H9 (cell line): ENCODE measurements at regions not wholly inside any gene's neighbourhood (a gene's known extent, or its start where the extent isn't known, plus 50 kb on each side); places are given as distances from the start of the nearest gene placed in this dataset.

Experiments used
- DNase-seq: peaks from one replicate; pipeline ENCODE4 v3.0.0-alpha.2; 2017
- H2AFZ ChIP-seq: one replicate; pipeline ENCODE4 v1.6.1; 2013; ENCODE audit warnings: mild to moderate bottlenecking, low read length, control low read depth, moderate library complexity
- H2AK5ac ChIP-seq: 2 replicates; pipeline ENCODE4 v1.6.1; 2013; ENCODE audit warnings: low read length, control low read depth, mixed read lengths; ENCODE audit not compliant: insufficient read length
- H2BK120ac ChIP-seq: one replicate; pipeline ENCODE4 v1.6.1; 2013; ENCODE audit warnings: low read depth, mild to moderate bottlenecking, low read length, control low read depth, inconsistent platforms; ENCODE audit not compliant: poor library complexity, severe bottlenecking
- H2BK12ac ChIP-seq: 2 replicates; pipeline ENCODE4 v1.6.1; 2013; ENCODE audit warnings: low read length, control low read depth, mixed read lengths, low read depth; ENCODE audit not compliant: insufficient read length
- H2BK15ac ChIP-seq: 2 replicates; pipeline ENCODE4 v1.6.1; 2013; ENCODE audit warnings: low read depth, low read length, control low read depth
- H2BK20ac ChIP-seq: one replicate; pipeline ENCODE4 v1.6.1; 2013; ENCODE audit warnings: low read depth, mild to moderate bottlenecking, low read length, control low read depth, inconsistent platforms; ENCODE audit not compliant: poor library complexity, severe bottlenecking
- H2BK5ac ChIP-seq: 2 replicates; pipeline ENCODE4 v1.6.1; 2013; ENCODE audit warnings: low read length, control low read depth, mixed read lengths; ENCODE audit not compliant: insufficient read length
- H3K14ac ChIP-seq: 2 replicates; pipeline ENCODE4 v1.6.1; 2013; ENCODE audit warnings: low read length, control low read depth; ENCODE audit not compliant: insufficient read depth
- H3K18ac ChIP-seq: 2 replicates; pipeline ENCODE4 v1.6.1; 2013; ENCODE audit warnings: low read depth, mild to moderate bottlenecking, mixed read lengths, low read length, control low read depth; ENCODE audit not compliant: insufficient read length
- H3K23ac ChIP-seq: 2 replicates; pipeline ENCODE4 v1.6.1; 2013; ENCODE audit warnings: low read length, control low read depth, mixed read lengths, low read depth; ENCODE audit not compliant: insufficient read length
- H3K23me2 ChIP-seq: 2 replicates; pipeline ENCODE4 v1.6.1; 2013; ENCODE audit warnings: low read depth, mild to moderate bottlenecking, mixed read lengths, low read length, control low read depth; ENCODE audit not compliant: insufficient read length, poor library complexity, severe bottlenecking
- H3K27ac ChIP-seq: 2 replicates; pipeline ENCODE4 v1.5.1; 2013; ENCODE audit warnings: low read length, control low read depth, mixed read lengths, low read depth; ENCODE audit not compliant: insufficient read length
- H3K27me3 ChIP-seq: 2 replicates; pipeline ENCODE4 v1.6.1; 2013; ENCODE audit warnings: low read length, control low read depth, inconsistent platforms; ENCODE audit not compliant: insufficient read depth
- H3K4ac ChIP-seq: 2 replicates; pipeline ENCODE4 v1.6.1; 2013; ENCODE audit warnings: low read depth, mild to moderate bottlenecking, control low read depth, inconsistent platforms, low read length, moderate library complexity
- H3K4me1 ChIP-seq: 2 replicates; pipeline ENCODE4 v1.6.1; 2013; ENCODE audit warnings: low read length, control low read depth, inconsistent platforms; ENCODE audit not compliant: insufficient read depth
- H3K4me2 ChIP-seq: 2 replicates; pipeline ENCODE4 v1.6.1; 2013; ENCODE audit warnings: low read length, control low read depth, mixed read lengths; ENCODE audit not compliant: insufficient read length, insufficient read depth
- H3K56ac ChIP-seq: 2 replicates; pipeline ENCODE4 v1.6.1; 2013; ENCODE audit warnings: low read depth, mild to moderate bottlenecking, mixed read lengths, low read length, control low read depth; ENCODE audit not compliant: insufficient read length
- H3K79me1 ChIP-seq: 2 replicates; pipeline ENCODE4 v1.6.1; 2013; ENCODE audit warnings: low read depth, mild to moderate bottlenecking, moderate library complexity, low read length, control low read depth, inconsistent platforms; ENCODE audit not compliant: insufficient read depth, poor library complexity, severe bottlenecking
- H3K79me2 ChIP-seq: 2 replicates; pipeline ENCODE4 v1.6.1; 2013; ENCODE audit warnings: low read length, control low read depth, inconsistent platforms; ENCODE audit not compliant: insufficient read depth
- H3K9ac ChIP-seq: 2 replicates; pipeline ENCODE4 v1.6.1; 2013; ENCODE audit warnings: low read length, control low read depth, mixed read lengths; ENCODE audit not compliant: insufficient read length; ENCODE audit errors: extremely low read depth
- H3K9me3 ChIP-seq: one replicate; pipeline ENCODE4 v1.6.1; 2013; ENCODE audit warnings: low read depth, low read length, inconsistent platforms; ENCODE audit not compliant: control insufficient read depth
- H3T11ph ChIP-seq: one replicate; pipeline ENCODE4 v1.6.1; 2013; ENCODE audit warnings: mild to moderate bottlenecking, low read length, control low read depth, inconsistent platforms
- H4K20me1 ChIP-seq: one replicate; pipeline ENCODE4 v1.6.1; 2013; ENCODE audit not compliant: control insufficient read depth, insufficient read length, insufficient read depth
- H4K5ac ChIP-seq: 2 replicates; pipeline ENCODE4 v1.6.1; 2013; ENCODE audit warnings: low read depth, mild to moderate bottlenecking, mixed read lengths, low read length, control low read depth; ENCODE audit not compliant: insufficient read length
- H4K8ac ChIP-seq: replicated peaks from 2 replicates; pipeline ENCODE4 v1.6.1; 2013; ENCODE audit warnings: low read length, control low read depth, mixed read lengths, low read depth; ENCODE audit not compliant: insufficient read length
- H4K91ac ChIP-seq: 2 replicates; pipeline ENCODE4 v1.6.1; 2013; ENCODE audit warnings: low read depth, mild to moderate bottlenecking, moderate library complexity, mixed read lengths, low read length, control low read depth; ENCODE audit not compliant: insufficient read length
- H3K27ac Mint-ChIP-seq, 3 experiments: 2 replicates in 2 of 3; 3 replicates in 1 of 3; pipeline ENCODE4 v1.8.0; 2020 to 2021; ENCODE audit warnings: mixed read lengths in 3 of 3, mild to moderate bottlenecking in 1 of 3, moderate library complexity in 1 of 3
- H3K27me3 Mint-ChIP-seq: 2 replicates; pipeline ENCODE4 v1.8.0; 2021; ENCODE audit warnings: low read depth, mild to moderate bottlenecking, moderate library complexity, mixed read lengths
- H3K36me3 Mint-ChIP-seq, 3 experiments: 2 replicates in 2 of 3; 3 replicates in 1 of 3; pipeline ENCODE4 v1.8.0; 2020 to 2021; ENCODE audit warnings: low read depth in 3 of 3, mixed read lengths in 3 of 3; ENCODE audit not compliant: insufficient read depth in 1 of 3
- H3K4me1 Mint-ChIP-seq, 2 experiments: 2 replicates each; pipeline ENCODE4 v1.8.0; 2020; ENCODE audit warnings: mixed read lengths in 2 of 2
- H3K4me3 Mint-ChIP-seq, 2 experiments: 2 replicates in 1 of 2; 3 replicates in 1 of 2; pipeline ENCODE4 v1.8.0; 2020 to 2021; ENCODE audit warnings: mild to moderate bottlenecking in 2 of 2, mixed read lengths in 2 of 2, moderate library complexity in 1 of 2
- H3K9me3 Mint-ChIP-seq, 2 experiments: 2 replicates in 1 of 2; 3 replicates in 1 of 2; pipeline ENCODE4 v1.8.0; 2020; ENCODE audit warnings: mild to moderate bottlenecking in 2 of 2, mixed read lengths in 2 of 2, moderate library complexity in 1 of 2
- WGBS: extraction: QIAGEN DNeasy Blood & Tissue Kit; methylation state at CpG from one replicate; pipeline ENCODE4 v1.1.7; 2013; ENCODE audit warnings: missing lambda C conversion rate, low lambda C conversion rate, mixed read lengths; ENCODE audit not compliant: insufficient read length; ENCODE audit errors: extremely low coverage; 5-methylcytosine and 5-hydroxymethylcytosine counted together
- TF ChIP-seq, protein P1 (sequence below): fragments of 200-600 bp; sonication (generic); conservative IDR thresholded peaks from 3 replicates; pipeline ENCODE4 v1.8.0; 2021; ENCODE audit warnings: antibody characterized with exemption, mild to moderate bottlenecking

- H3K27ac ChIP-seq = no peak overlapping the region
- H3T11ph ChIP-seq = no peak overlapping the region
Measured at GRCh38 chr18:2410688-2411087, 160.6 kb downstream of the METTL4 start.

More at GRCh38 chr18:2410688-2411087, 160.6 kb downstream of the METTL4 start:
- Histone ChIP-seq H3K4me2 (no peak overlapping the region), H3K56ac (no peak overlapping the region), H3K4me1 (no peaks in the 10 kb centered on the region), H2BK20ac (no peak overlapping the region), H4K91ac (no peak overlapping the region), H2AFZ (no peak overlapping the region), H4K8ac (no peak overlapping the region), H2BK12ac (no peak overlapping the region), H3K9ac (no peak overlapping the region), H3K18ac (no peak overlapping the region), H4K20me1 (no peaks in the 10 kb centered on the region), H2BK5ac (no peak overlapping the region), H4K5ac (no peak overlapping the region), H3K79me2 (no peaks in the 10 kb centered on the region), H3K23me2 (no peaks in the 10 kb centered on the region), H2AK5ac (no peak overlapping the region), H3K27me3 (no peaks in the 10 kb centered on the region), H3K23ac (no peak overlapping the region), H2BK15ac (no peak overlapping the region), H3K4ac (no peak overlapping the region), H2BK120ac (no peak overlapping the region), H3K79me1 (no peaks in the 10 kb centered on the region), H3K14ac (no peak overlapping the region), H3K9me3 (no peaks in the 10 kb centered on the region)
- no peaks in the 10 kb centered on the region for H3K9me3 Mint-ChIP-seq
- H3K27ac Mint-ChIP-seq = no peak overlapping the region
- no peak overlapping the region for H3K4me3 Mint-ChIP-seq
- no peak for DNase-seq
- H3K27me3 Mint-ChIP-seq = no peaks in the 10 kb centered on the region
- H3K4me1 Mint-ChIP-seq = peaks cover 0 to 8% of the 10 kb centered on the region in 2 experiments; a peak in 1 of 4 replicates
- no CpG with 5 or more reads among the region's 1 CpG for WGBS
- TF ChIP-seq, protein P1, sequence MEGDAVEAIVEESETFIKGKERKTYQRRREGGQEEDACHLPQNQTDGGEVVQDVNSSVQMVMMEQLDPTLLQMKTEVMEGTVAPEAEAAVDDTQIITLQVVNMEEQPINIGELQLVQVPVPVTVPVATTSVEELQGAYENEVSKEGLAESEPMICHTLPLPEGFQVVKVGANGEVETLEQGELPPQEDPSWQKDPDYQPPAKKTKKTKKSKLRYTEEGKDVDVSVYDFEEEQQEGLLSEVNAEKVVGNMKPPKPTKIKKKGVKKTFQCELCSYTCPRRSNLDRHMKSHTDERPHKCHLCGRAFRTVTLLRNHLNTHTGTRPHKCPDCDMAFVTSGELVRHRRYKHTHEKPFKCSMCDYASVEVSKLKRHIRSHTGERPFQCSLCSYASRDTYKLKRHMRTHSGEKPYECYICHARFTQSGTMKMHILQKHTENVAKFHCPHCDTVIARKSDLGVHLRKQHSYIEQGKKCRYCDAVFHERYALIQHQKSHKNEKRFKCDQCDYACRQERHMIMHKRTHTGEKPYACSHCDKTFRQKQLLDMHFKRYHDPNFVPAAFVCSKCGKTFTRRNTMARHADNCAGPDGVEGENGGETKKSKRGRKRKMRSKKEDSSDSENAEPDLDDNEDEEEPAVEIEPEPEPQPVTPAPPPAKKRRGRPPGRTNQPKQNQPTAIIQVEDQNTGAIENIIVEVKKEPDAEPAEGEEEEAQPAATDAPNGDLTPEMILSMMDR = no peak
- no peaks in the 10 kb centered on the region for H3K36me3 Mint-ChIP-seq
